ENCODE measurements at regions not wholly inside any gene's neighbourhood (a gene's known extent, or its start where the extent isn't known, plus 50 kb on each side); places are given as distances from the start of the nearest gene placed in this dataset.

GRCh38 chr20:56173438-56173837 is 75.1 kb upstream of the MC3R start:
- Histone ChIP-seq H3K9ac (ENCODE audit: control insufficient read depth, extremely low read depth, insufficient read depth, low read length) (no peak overlapping the region), H3K4me1 (ENCODE audit: control insufficient read depth, extremely low read depth, insufficient read depth, low read length) (no peaks in the 10 kb centered on the region), H3K36me3 (ENCODE audit: control insufficient read depth in 2 of 2, extremely low read depth in 1 of 2, insufficient read depth in 2 of 2, low read length in 2 of 2) (no peaks in the 10 kb centered on the region), H3K9me1 (ENCODE audit: control insufficient read depth, extremely low read depth, insufficient read depth, low read length) (no peaks in the 10 kb centered on the region), H3K79me2 (ENCODE audit: control insufficient read depth, insufficient read depth, low read length) (no peaks in the 10 kb centered on the region), H3K27me3 (ENCODE audit: control insufficient read depth, extremely low read depth, insufficient read depth, low read length) (no peaks in the 10 kb centered on the region), H3K9me3 (ENCODE audit: control insufficient read depth, low read depth, low read length) (no peaks in the 10 kb centered on the region), H3K4me3 (ENCODE audit: control insufficient read depth in 2 of 3, extremely low read depth in 1 of 3, insufficient read depth in 2 of 3, low read depth in 1 of 3, low read length in 3 of 3) (no peak overlapping the region), H3K4me2 (ENCODE audit: control insufficient read depth, extremely low read depth, insufficient read depth, low read depth, low read length) (no peak overlapping the region), H2AFZ (ENCODE audit: control insufficient read depth, low read length) (no peak overlapping the region), H3K27ac (ENCODE audit: control insufficient read depth, insufficient read depth, low read length) (no peak overlapping the region), H4K20me1 (ENCODE audit: control insufficient read depth, extremely low read depth, insufficient read depth, low read length) (no peaks in the 10 kb centered on the region)
- TF ChIP-seq CTCF (optimal IDR thresholded peaks at IDR 0.05 in 1 of 3, IDR thresholded peaks at IDR 0.05 in 1 of 3, conservative IDR thresholded peaks at IDR 0.05 in 1 of 3; ENCODE audit: extremely low read depth in 1 of 3, insufficient read depth in 2 of 3, low read length in 3 of 3) (no peak), EZH2 (IDR thresholded peaks at IDR 0.05; ENCODE audit: low read length) (no peak)
- DNase-seq (ENCODE audit: low read depth, low spot score) (no peak), FAIRE-seq (no peak)
- dilution Hi-C loops (cut with MboI; ENCODE audit: extremely low pct_ligation_motif_present, low sequenced_read_pairs), result no loop called here

GRCh38 chr20:56174416-56174815 is 74.1 kb upstream of the MC3R start:
- H3K4me3 ChIP-seq (ENCODE audit: control insufficient read depth in 2 of 3, extremely low read depth in 1 of 3, insufficient read depth in 2 of 3, low read depth in 1 of 3, low read length in 3 of 3), result no peak overlapping the region
- FAIRE-seq (no peak), DNase-seq (ENCODE audit: low read depth, low spot score) (no peak)
- no peaks in the 10 kb centered on the region for H3K9me3 ChIP-seq (ENCODE audit: control insufficient read depth, low read depth, low read length)
- no peaks in the 10 kb centered on the region for H3K27me3 ChIP-seq (ENCODE audit: control insufficient read depth, extremely low read depth, insufficient read depth, low read length)
- H3K9me1 ChIP-seq (ENCODE audit: control insufficient read depth, extremely low read depth, insufficient read depth, low read length), result no peaks in the 10 kb centered on the region
- H3K36me3 ChIP-seq (ENCODE audit: control insufficient read depth in 2 of 2, extremely low read depth in 1 of 2, insufficient read depth in 2 of 2, low read length in 2 of 2), result no peaks in the 10 kb centered on the region
- H3K4me2 ChIP-seq (ENCODE audit: control insufficient read depth, extremely low read depth, insufficient read depth, low read depth, low read length), result no peak overlapping the region
- no peak overlapping the region for H2AFZ ChIP-seq (ENCODE audit: control insufficient read depth, low read length)
- dilution Hi-C loops (cut with MboI; ENCODE audit: extremely low pct_ligation_motif_present, low sequenced_read_pairs), result no loop called here
- H4K20me1 ChIP-seq (ENCODE audit: control insufficient read depth, extremely low read depth, insufficient read depth, low read length), result no peaks in the 10 kb centered on the region
- H3K4me1 ChIP-seq (ENCODE audit: control insufficient read depth, extremely low read depth, insufficient read depth, low read length), result no peaks in the 10 kb centered on the region
- H3K9ac ChIP-seq (ENCODE audit: control insufficient read depth, extremely low read depth, insufficient read depth, low read length), result no peak overlapping the region
- TF ChIP-seq CTCF (optimal IDR thresholded peaks at IDR 0.05 in 1 of 3, IDR thresholded peaks at IDR 0.05 in 1 of 3, conservative IDR thresholded peaks at IDR 0.05 in 1 of 3; ENCODE audit: extremely low read depth in 1 of 3, insufficient read depth in 2 of 3, low read length in 3 of 3) (no peak), EZH2 (IDR thresholded peaks at IDR 0.05; ENCODE audit: low read length) (no peak)
- no peaks in the 10 kb centered on the region for H3K79me2 ChIP-seq (ENCODE audit: control insufficient read depth, insufficient read depth, low read length)
- H3K27ac ChIP-seq (ENCODE audit: control insufficient read depth, insufficient read depth, low read length), result no peak overlapping the region
